ENCODE measurements at regions not wholly inside any gene's neighbourhood (a gene's known extent, or its start where the extent isn't known, plus 50 kb on each side); places are given as distances from the start of the nearest gene placed in this dataset.

DNA sequence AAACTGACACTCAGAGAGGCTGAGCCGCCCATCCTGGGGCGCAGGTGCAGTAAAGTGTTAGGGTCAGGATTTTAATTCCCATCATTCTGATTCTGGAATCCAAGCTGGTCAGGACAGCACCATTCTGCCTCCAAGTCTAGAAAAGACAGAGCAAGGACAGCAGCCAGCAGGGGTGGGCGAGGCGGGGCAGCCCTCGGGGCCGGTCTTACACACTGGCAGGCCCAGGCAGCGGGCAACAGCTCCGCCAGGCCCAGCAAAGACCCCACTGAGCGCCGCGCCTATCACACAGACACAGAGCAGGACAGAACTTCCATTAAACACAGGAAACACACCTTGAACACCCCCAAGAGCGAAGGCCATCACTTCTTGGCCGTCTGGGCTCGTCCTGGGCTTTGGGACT lies 66.5 kb upstream of the RXRA start:
- no peaks in the 10 kb centered on the region; the same call in 1 of the 2 replicates for H3K27me3 ChIP-seq (replicated peaks; ENCODE audit: control insufficient read depth, insufficient read depth, low read length)
- no peaks in the 10 kb centered on the region for H3K36me3 ChIP-seq (ENCODE audit: control insufficient read depth, insufficient read depth, low read length)
- TF ChIP-seq, protein P1, sequence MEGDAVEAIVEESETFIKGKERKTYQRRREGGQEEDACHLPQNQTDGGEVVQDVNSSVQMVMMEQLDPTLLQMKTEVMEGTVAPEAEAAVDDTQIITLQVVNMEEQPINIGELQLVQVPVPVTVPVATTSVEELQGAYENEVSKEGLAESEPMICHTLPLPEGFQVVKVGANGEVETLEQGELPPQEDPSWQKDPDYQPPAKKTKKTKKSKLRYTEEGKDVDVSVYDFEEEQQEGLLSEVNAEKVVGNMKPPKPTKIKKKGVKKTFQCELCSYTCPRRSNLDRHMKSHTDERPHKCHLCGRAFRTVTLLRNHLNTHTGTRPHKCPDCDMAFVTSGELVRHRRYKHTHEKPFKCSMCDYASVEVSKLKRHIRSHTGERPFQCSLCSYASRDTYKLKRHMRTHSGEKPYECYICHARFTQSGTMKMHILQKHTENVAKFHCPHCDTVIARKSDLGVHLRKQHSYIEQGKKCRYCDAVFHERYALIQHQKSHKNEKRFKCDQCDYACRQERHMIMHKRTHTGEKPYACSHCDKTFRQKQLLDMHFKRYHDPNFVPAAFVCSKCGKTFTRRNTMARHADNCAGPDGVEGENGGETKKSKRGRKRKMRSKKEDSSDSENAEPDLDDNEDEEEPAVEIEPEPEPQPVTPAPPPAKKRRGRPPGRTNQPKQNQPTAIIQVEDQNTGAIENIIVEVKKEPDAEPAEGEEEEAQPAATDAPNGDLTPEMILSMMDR (IDR thresholded peaks at IDR 0.05; ENCODE audit: insufficient read depth, low read length, poor library complexity, severe bottlenecking) = no peak
- no peak for DNase-seq (ENCODE audit: extremely low read depth, insufficient read length)
- H3K4me3 ChIP-seq (replicated peaks; ENCODE audit: low read depth, low read length) = no peak overlapping the region

DNA sequence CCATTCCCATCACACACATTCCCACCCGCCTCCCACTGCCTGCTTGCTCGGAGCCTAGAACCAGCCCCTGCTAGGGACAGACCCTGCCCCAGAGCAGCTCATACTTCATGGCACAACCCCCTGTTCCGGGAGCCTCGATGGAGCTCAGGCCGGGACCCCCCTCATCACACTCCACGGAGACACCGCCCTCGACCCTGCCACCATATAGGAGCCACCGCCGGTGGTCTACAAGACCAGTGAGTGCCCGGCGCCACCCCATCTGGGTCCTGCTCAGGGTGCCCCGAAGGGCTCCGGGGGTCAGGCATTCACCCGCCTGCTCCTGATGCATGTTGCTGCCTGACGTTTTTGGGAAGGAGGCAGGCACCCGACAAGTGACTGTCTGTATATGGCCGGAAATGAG lies 65.5 kb upstream of the RXRA start:
- H3K36me3 ChIP-seq (ENCODE audit: control insufficient read depth, insufficient read depth, low read length) = no peaks in the 10 kb centered on the region
- no peak for DNase-seq (ENCODE audit: extremely low read depth, insufficient read length)
- TF ChIP-seq, protein P1 (IDR thresholded peaks at IDR 0.05; ENCODE audit: insufficient read depth, low read length, poor library complexity, severe bottlenecking) = no peak
- H3K4me3 ChIP-seq (replicated peaks; ENCODE audit: low read depth, low read length) = no peak overlapping the region
- no peaks in the 10 kb centered on the region; the same call in 1 of the 2 replicates for H3K27me3 ChIP-seq (replicated peaks; ENCODE audit: control insufficient read depth, insufficient read depth, low read length)

DNA sequence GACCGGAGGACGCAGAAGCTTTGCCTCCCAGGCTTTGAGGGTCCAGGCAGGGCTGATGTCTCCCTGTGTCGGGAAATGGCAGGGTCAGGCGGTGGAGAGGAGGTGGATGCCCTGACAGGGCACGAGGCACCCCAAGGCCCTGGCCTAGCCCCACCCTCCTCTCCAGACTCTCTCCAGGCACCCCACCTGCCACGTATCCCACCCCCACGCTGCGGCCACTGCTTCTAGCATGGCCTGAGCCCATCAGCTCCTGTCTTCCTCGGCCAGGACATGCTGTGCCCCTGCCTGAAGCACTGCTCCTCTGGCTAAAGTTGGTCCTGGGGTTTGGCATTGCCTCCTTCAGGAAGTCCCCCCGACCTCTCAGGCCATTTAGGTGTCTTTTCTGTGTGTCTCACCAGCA lies 64.2 kb upstream of the RXRA start:
- Histone ChIP-seq H3K36me3 (ENCODE audit: control insufficient read depth, insufficient read depth, low read length) (no peaks in the 10 kb centered on the region), H3K4me3 (replicated peaks; ENCODE audit: low read depth, low read length) (no peak overlapping the region), H3K27me3 (replicated peaks; ENCODE audit: control insufficient read depth, insufficient read depth, low read length) (no peaks in the 10 kb centered on the region; the same call in 1 of the 2 replicates)
- no peak for DNase-seq (ENCODE audit: extremely low read depth, insufficient read length)
- TF ChIP-seq, protein P1 (IDR thresholded peaks at IDR 0.05; ENCODE audit: insufficient read depth, low read length, poor library complexity, severe bottlenecking) = no peak

DNA sequence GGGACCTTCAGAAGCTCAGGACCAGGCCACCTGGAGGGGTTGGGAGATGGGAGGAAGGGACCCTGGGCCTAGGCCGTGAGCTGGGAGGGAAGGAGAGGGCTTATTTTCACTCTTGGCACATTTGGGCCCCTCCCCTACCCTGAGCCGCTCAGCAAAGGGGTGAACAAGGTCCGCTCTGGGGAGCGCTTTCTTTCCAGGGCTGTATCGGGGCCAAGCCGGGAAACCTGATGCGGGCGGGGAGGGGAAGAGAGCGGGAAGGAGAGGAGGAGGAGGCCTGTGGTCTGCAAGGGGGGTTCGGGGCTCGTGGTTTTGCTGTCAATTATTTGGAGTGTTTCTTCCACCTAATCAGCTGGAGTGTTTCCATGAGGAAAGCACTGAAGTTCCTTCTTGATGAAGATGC lies 62.7 kb upstream of the RXRA start:
- DNase-seq (ENCODE audit: extremely low read depth, insufficient read length) = no peak
- TF ChIP-seq, protein P1 (IDR thresholded peaks at IDR 0.05; ENCODE audit: insufficient read depth, low read length, poor library complexity, severe bottlenecking) = no peak
- no peak overlapping the region for H3K4me3 ChIP-seq (replicated peaks; ENCODE audit: low read depth, low read length)
- no peaks in the 10 kb centered on the region for H3K36me3 ChIP-seq (ENCODE audit: control insufficient read depth, insufficient read depth, low read length)
- no peaks in the 10 kb centered on the region; the same call in 1 of the 2 replicates for H3K27me3 ChIP-seq (replicated peaks; ENCODE audit: control insufficient read depth, insufficient read depth, low read length)

DNA sequence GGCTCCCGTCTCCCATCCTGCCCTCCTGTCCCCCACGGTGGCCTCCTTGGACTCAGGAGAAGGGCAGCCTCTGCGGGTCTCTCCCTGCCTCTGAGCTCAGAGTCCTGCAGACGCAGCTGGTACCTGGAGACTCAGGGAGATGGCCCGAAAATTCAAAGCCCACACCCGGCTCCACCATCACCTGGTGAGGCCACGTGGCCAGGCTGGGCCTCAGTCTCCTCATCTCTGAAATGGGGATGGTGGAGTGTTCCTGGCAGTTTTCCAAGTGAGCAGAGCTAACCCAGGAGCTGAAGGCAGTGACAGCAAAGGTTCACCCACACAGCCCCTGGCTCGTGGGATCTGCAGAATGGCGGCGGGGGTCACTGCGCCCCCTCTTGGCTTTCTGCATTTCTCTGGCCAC lies 62.1 kb upstream of the RXRA start:
- DNase-seq (ENCODE audit: extremely low read depth, insufficient read length) = no peak
- H3K36me3 ChIP-seq (ENCODE audit: control insufficient read depth, insufficient read depth, low read length) = no peaks in the 10 kb centered on the region
- no peak overlapping the region for H3K4me3 ChIP-seq (replicated peaks; ENCODE audit: low read depth, low read length)
- TF ChIP-seq, protein P1 (IDR thresholded peaks at IDR 0.05; ENCODE audit: insufficient read depth, low read length, poor library complexity, severe bottlenecking) = no peak
- no peaks in the 10 kb centered on the region; the same call in 1 of the 2 replicates for H3K27me3 ChIP-seq (replicated peaks; ENCODE audit: control insufficient read depth, insufficient read depth, low read length)

DNA sequence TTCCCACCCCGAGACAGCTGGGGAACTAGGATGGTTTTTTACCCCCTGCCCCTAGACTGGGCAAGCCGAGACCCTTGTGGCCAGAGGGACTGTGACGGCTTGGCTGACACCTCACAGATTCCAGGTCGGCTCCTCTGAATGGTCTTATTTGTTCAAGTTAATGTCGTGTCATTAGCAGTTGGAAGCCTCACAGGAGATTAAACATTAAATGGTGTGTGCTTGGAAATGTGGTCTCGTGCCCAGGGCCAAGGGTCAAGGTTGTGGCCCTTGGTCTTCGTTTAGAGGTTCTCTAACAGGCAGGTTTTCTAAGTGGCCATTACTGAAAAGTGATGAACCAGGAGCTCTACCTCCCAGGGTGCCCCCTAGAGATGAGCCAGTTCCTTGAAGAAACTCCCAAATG lies 61.2 kb upstream of the RXRA start:
- H3K36me3 ChIP-seq (ENCODE audit: control insufficient read depth, insufficient read depth, low read length) = no peaks in the 10 kb centered on the region
- H3K27me3 ChIP-seq (replicated peaks; ENCODE audit: control insufficient read depth, insufficient read depth, low read length) = no peaks in the 10 kb centered on the region; the same call in 1 of the 2 replicates
- TF ChIP-seq, protein P1 (IDR thresholded peaks at IDR 0.05; ENCODE audit: insufficient read depth, low read length, poor library complexity, severe bottlenecking) = no peak
- H3K4me3 ChIP-seq (replicated peaks; ENCODE audit: low read depth, low read length) = no peak overlapping the region
- DNase-seq (ENCODE audit: extremely low read depth, insufficient read length) = no peak

Measured in GM06990 (cell line).